GM12892 (cell line): ENCODE measurements at regions not wholly inside any gene's neighbourhood (a gene's known extent, or its start where the extent isn't known, plus 50 kb on each side); places are given as distances from the start of the nearest gene placed in this dataset.

Experiments
- POLR2AphosphoS5 ChIP-seq: IDR thresholded peaks from 2 replicates; pipeline ENCODE4 v1.6.1; 2011; ENCODE audit warnings: low read depth, low read length, control low read depth
- TAF1 ChIP-seq: IDR thresholded peaks from 2 replicates; pipeline ENCODE4 v1.6.1; 2011; ENCODE audit warnings: low read depth, mild to moderate bottlenecking, control low read depth, low read length, borderline replicate concordance

- no peak for TF ChIP-seq TAF1
- no peak for TF ChIP-seq POLR2AphosphoS5
Observed at GRCh38 chr6:139534472-139535115, 160.1 kb upstream of the CITED2 start.
